ENCODE measurements at regions not wholly inside any gene's neighbourhood (a gene's known extent, or its start where the extent isn't known, plus 50 kb on each side); places are given as distances from the start of the nearest gene placed in this dataset.

DNA sequence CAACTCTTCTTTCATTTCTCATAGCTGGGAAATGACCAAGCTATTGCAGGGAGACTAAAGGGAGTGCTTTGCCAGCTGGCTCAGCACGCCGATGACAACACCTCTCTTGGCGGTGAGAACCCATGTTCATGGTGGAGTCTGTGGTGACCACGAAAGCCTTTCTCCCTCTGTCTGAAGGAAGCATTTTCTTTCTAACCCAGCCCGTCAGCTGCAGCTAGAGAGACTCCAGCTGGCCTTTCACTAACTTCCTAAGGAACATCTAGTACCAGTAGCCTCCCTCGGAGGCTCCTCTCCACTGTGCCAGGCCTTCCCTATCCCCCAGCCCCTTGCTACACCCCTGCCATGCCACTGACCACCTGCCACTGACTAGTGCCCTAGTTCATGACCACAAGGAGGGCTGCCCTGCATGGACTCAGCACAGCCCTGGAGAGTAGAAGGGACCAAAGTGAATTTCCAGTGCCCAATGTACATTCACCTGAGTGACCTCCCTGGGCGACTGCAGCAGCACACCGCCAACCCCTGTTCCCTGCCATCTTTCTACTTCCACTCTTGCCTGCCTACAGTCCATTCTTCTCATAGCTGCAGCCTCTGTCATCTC, 81.3 kb downstream of the CBLN1 start:
- TF ChIP-seq EZH2 (IDR thresholded peaks at IDR 0.05) (no peak), POLR2AphosphoS5 (IDR thresholded peaks at IDR 0.05; ENCODE audit: borderline replicate concordance, low read depth, low read length) (no peak), FOXP2 (optimal IDR thresholded peaks at IDR 0.05; ENCODE audit: control extremely low read depth, extremely low read length, insufficient read depth) (no peak)
